HG02938 (cell line): ENCODE measurements at regions not wholly inside any gene's neighbourhood (a gene's known extent, or its start where the extent isn't known, plus 50 kb on each side); places are given as distances from the start of the nearest gene placed in this dataset.

Source experiments
- ATAC-seq: cut with Tn5 transposase; IDR thresholded peaks from one replicate; pipeline ENCODE4 v1.9.1; 2021; ENCODE audit warnings: mild to moderate bottlenecking, moderate library complexity; ENCODE audit not compliant: unreplicated experiment

DNA sequence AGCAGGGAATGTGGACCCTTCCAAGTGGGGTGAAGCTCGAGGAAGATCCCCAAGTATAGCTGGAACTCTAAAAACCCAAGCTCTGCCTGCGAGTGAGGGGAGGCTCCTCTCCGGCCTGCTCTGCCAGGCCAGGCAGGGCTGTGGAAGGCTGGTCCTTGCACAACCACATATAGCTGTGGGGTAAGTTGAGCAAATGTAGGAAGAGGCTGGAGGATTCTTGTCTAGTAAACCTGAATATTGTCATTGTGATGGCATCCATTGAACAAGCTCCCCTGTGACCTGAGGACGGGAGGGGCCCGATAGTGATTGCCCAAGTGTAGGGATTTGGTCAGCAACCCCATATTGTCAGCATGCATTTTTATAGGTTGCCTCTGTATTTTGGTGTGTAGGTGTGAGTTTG lies 103.0 kb downstream of the ACKR3 start:
- no peak for ATAC-seq

- ATAC-seq = no peak
These were observed 103.6 kb downstream of the ACKR3 start for GRCh38 chr2:236673126-236673822.

- ATAC-seq = no peak
These were observed 104.2 kb downstream of the ACKR3 start for GRCh38 chr2:236673823-236674185.

- no peak for ATAC-seq
These were observed 104.6 kb downstream of the ACKR3 start for GRCh38 chr2:236674238-236674637.

DNA sequence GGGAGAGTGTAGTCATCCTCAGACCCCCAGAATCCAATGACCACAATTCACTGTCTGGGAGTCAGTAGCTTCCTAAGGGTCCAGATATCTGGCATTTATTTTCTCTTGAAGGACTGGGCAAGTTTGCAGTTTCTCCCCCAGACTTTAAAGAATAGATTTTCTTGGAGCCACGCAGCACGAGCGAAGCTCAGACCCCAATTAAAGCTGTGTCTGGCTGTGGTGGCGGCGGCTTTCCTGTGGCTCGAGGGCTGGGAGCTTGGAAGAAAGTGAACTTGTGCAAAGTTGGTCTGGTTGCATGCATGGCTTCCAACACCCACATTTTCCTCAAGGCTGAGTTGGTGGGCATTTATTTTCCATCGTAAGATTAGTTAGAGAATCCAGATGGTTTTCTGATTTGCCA lies 105.0 kb downstream of the ACKR3 start:
- no peak for ATAC-seq

- ATAC-seq = no peak
These were observed 105.4 kb downstream of the ACKR3 start for GRCh38 chr2:236675051-236675450.

GRCh38 chr2:236675526-236675925 lies 105.9 kb downstream of the ACKR3 start:
- ATAC-seq = no peak

- no peak for ATAC-seq
These were observed 106.7 kb downstream of the ACKR3 start for GRCh38 chr2:236676136-236676873.

GRCh38 chr2:236677368-236677767 lies 107.7 kb downstream of the ACKR3 start:
- no peak for ATAC-seq

GRCh38 chr2:236678307-236678975 lies 108.8 kb downstream of the ACKR3 start:
- no peak for ATAC-seq

GRCh38 chr2:236679884-236680860 lies 110.5 kb downstream of the ACKR3 start:
- no peak for ATAC-seq

GRCh38 chr2:236682651-236683422 lies 113.2 kb downstream of the ACKR3 start:
- ATAC-seq = no peak

DNA sequence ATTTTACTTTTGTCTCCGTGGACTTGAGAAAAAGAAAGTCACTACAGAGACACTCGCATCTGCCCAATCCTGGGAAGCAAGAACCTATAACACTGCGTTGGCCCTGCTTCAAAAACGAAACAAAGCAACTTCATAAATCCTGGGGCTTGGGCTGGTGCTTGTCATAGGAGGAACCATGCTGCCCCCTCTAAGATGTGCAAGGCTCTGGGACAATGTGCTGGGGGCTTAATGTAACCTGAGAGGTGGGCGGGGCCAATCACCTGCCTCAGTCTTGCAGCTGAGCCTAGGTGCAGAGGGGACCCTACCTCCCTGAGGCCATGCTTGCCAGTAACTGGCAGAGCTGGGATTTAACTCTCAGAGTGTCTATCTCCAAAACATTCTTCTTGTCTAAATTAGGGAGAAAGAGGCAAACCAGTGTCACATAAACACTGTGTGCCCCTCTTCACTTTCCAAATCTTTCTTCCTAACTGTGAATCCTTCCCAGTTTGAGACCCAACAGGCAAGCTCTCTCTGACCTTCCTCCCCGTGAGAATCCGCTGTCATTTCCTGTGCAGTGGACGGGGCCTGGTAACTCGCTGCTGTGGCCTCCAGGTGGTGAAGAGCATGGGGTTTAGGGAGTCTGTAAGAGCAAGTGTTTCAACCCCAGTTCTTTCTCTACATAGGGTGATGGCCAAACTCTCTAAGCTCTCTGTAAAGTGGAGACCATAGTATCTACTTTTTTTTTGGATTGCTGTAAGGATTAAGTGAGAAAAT lies 115.1 kb downstream of the ACKR3 start:
- no peak for ATAC-seq

DNA sequence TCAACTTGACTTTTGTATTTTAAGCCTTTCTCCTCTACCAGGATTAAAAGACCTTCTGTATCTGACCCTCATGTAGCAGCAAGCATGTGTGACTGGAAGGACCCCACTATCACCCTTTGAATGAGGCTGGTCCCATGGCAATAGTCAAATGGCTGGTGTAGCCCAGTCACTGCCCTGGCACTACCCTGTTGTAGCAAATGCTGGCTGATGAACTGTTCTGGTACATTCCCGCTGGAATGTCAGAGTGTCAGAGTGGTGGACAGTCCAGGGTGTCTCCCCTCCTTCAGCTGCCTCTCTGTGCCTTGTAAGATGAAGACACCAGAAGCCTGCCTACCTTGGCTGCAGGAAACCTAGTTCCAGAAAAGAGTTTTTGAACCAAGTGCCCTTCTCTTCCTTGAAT lies 115.7 kb downstream of the ACKR3 start:
- ATAC-seq = no peak

GRCh38 chr2:236685979-236686520 lies 116.4 kb downstream of the ACKR3 start:
- ATAC-seq = no peak

GRCh38 chr2:236686561-236686960 lies 116.9 kb downstream of the ACKR3 start:
- ATAC-seq = no peak

GRCh38 chr2:236687296-236687965 lies 117.8 kb downstream of the ACKR3 start:
- no peak for ATAC-seq

GRCh38 chr2:236688157-236688556 lies 118.5 kb downstream of the ACKR3 start:
- ATAC-seq = no peak
